GM23338 (cell line): ENCODE measurements at regions not wholly inside any gene's neighbourhood (a gene's known extent, or its start where the extent isn't known, plus 50 kb on each side); places are given as distances from the start of the nearest gene placed in this dataset.

ENCODE experiments used
- ATAC-seq: fragments of 200-7000 bp; cut with Tn5 transposase; 3 replicates; pipeline ENCODE4 v1.9.1; 2020
- DNase-seq: peaks from one replicate; pipeline ENCODE4 v3.0.0-alpha.2; 2015; ENCODE audit warnings: low spot score
- H2AFZ ChIP-seq: fragments of 200-600 bp; sonication (generic); 2 replicates; pipeline ENCODE4 v1.8.0; 2016; ENCODE audit warnings: antibody characterized with exemption, mild to moderate bottlenecking, moderate library complexity
- H3F3A ChIP-seq: fragments of 200-600 bp; sonication (generic); replicated peaks from 2 replicates; pipeline ENCODE4 v1.8.0; 2017; ENCODE audit warnings: antibody characterized with exemption, mixed run types, low read depth
- H3K27ac ChIP-seq: fragments of 200-600 bp; sonication (generic); 2 replicates; pipeline ENCODE4 v1.6.1; 2016; ENCODE audit warnings: low read depth
- H3K27me3 ChIP-seq: fragments of 200-600 bp; sonication (generic); 2 replicates; pipeline ENCODE4 v1.8.0; 2016; ENCODE audit warnings: mild to moderate bottlenecking, mixed run types, moderate library complexity; ENCODE audit not compliant: insufficient read depth
- H3K36me3 ChIP-seq: fragments of 200-600 bp; sonication (generic); 2 replicates; pipeline ENCODE4 v1.8.0; 2016; ENCODE audit warnings: mild to moderate bottlenecking; ENCODE audit not compliant: insufficient read depth
- H3K4me1 ChIP-seq: fragments of 200-600 bp; sonication (generic); 2 replicates; pipeline ENCODE4 v1.8.0; 2016; ENCODE audit warnings: mild to moderate bottlenecking, moderate library complexity; ENCODE audit not compliant: insufficient read depth
- H3K4me2 ChIP-seq: fragments of 200-600 bp; sonication (generic); 2 replicates; pipeline ENCODE4 v1.7.1; 2017; ENCODE audit warnings: mixed run types
- H3K4me3 ChIP-seq: fragments of 200-600 bp; sonication (generic); 2 replicates; pipeline ENCODE4 v1.6.1; 2016; ENCODE audit warnings: mixed run types
- H3K79me2 ChIP-seq: fragments of 200-600 bp; sonication (generic); replicated peaks from 2 replicates; pipeline ENCODE4 v1.8.0; 2017; ENCODE audit warnings: mild to moderate bottlenecking; ENCODE audit not compliant: insufficient read depth
- H3K9me2 ChIP-seq: fragments of 200-600 bp; sonication (generic); 2 replicates; pipeline ENCODE4 v1.8.0; 2017; ENCODE audit not compliant: insufficient read depth
- H4K20me1 ChIP-seq: fragments of 200-600 bp; sonication (generic); replicated peaks from 2 replicates; pipeline ENCODE4 v1.8.0; 2017; ENCODE audit warnings: mild to moderate bottlenecking; ENCODE audit not compliant: insufficient read depth
- H3K27ac Mint-ChIP-seq: 2 replicates; pipeline ENCODE4 v1.8.0; 2020; ENCODE audit warnings: inconsistent platforms, mild to moderate bottlenecking, moderate library complexity, mixed read lengths
- H3K27me3 Mint-ChIP-seq: 3 replicates; pipeline ENCODE4 v1.8.0; 2022; ENCODE audit warnings: low read depth, mild to moderate bottlenecking, moderate library complexity, mixed read lengths, inconsistent platforms; ENCODE audit not compliant: insufficient read depth, poor library complexity
- H3K36me3 Mint-ChIP-seq: 3 replicates; pipeline ENCODE4 v1.8.0; 2021; ENCODE audit warnings: low read depth, mild to moderate bottlenecking, inconsistent platforms, moderate library complexity, mixed read lengths
- H3K4me1 Mint-ChIP-seq: 3 replicates; pipeline ENCODE4 v1.8.0; 2020; ENCODE audit warnings: mild to moderate bottlenecking, inconsistent platforms, mixed read lengths
- H3K4me3 Mint-ChIP-seq: 3 replicates; pipeline ENCODE4 v1.8.0; 2021; ENCODE audit warnings: moderate library complexity, mild to moderate bottlenecking, inconsistent platforms, mixed read lengths
- H3K9me3 Mint-ChIP-seq: 3 replicates; pipeline ENCODE4 v1.8.0; 2020; ENCODE audit warnings: moderate library complexity, mild to moderate bottlenecking, inconsistent platforms, mixed read lengths
- CREB1 ChIP-seq: fragments of 250-450 bp; sonication (Bioruptor Pico); IDR thresholded peaks from 2 replicates; pipeline ENCODE4 v1.5.0; 2020; ENCODE audit warnings: low read depth, mild to moderate bottlenecking, moderate library complexity
- EZH2 ChIP-seq: fragments of 200-600 bp; sonication (generic); IDR thresholded peaks from one replicate; pipeline ENCODE4 v1.8.0; 2017; ENCODE audit warnings: antibody characterized with exemption, mild to moderate bottlenecking, low read depth; ENCODE audit not compliant: unreplicated experiment
- EZH2phosphoT487 ChIP-seq: fragments of 200-600 bp; sonication (generic); IDR thresholded peaks from one replicate; pipeline ENCODE4 v1.8.1; 2018; ENCODE audit warnings: antibody characterized with exemption; ENCODE audit not compliant: unreplicated experiment
- JUNB ChIP-seq: IDR thresholded peaks from one replicate; pipeline ENCODE4 v1.6.1; 2016; ENCODE audit warnings: antibody characterized with exemption; ENCODE audit not compliant: unreplicated experiment
- POLR2AphosphoS5 ChIP-seq: IDR thresholded peaks from 2 replicates; pipeline ENCODE4 v1.6.1; 2016; ENCODE audit warnings: antibody characterized with exemption, low read depth
- STAT1 ChIP-seq: IDR thresholded peaks from one replicate; pipeline ENCODE4 v1.6.1; 2016; ENCODE audit warnings: antibody characterized with exemption; ENCODE audit not compliant: unreplicated experiment
- ZNF114 ChIP-seq: fragments of 250-450 bp; sonication (Bioruptor Pico); IDR thresholded peaks from 2 replicates; pipeline ENCODE4 v1.5.0; 2020; ENCODE audit warnings: mild to moderate bottlenecking, moderate library complexity
- ZNF331 ChIP-seq: fragments of 250-450 bp; sonication (Bioruptor Pico); IDR thresholded peaks from 2 replicates; pipeline ENCODE4 v1.5.0; 2020; ENCODE audit warnings: low read depth, mild to moderate bottlenecking, moderate library complexity
- TF ChIP-seq, protein P1 (sequence below): IDR thresholded peaks from 2 replicates; pipeline ENCODE4 v1.6.1; 2016; ENCODE audit warnings: antibody characterized with exemption
- TF ChIP-seq, protein P2 (sequence below): IDR thresholded peaks from one replicate; pipeline ENCODE4 v1.6.1; 2018; ENCODE audit warnings: antibody characterized with exemption; ENCODE audit not compliant: unreplicated experiment
- TF ChIP-seq, protein P3 (sequence below), 2 experiments: fragments of 200-600 bp in 1 of 2; sonication (generic) in 1 of 2; conservative IDR thresholded peaks; 2 replicates each; pipeline versions ENCODE4 v1.5.1 to v1.6.1; 2016 to 2017; ENCODE audit warnings: antibody characterized with exemption in 2 of 2, low read depth in 2 of 2, mild to moderate bottlenecking in 2 of 2, moderate library complexity in 1 of 2
- TF ChIP-seq, protein P4 (sequence below): fragments of 250-450 bp; sonication (Bioruptor Pico); IDR thresholded peaks from 2 replicates; pipeline ENCODE4 v1.5.0; 2020; ENCODE audit warnings: mild to moderate bottlenecking, moderate library complexity

DNA sequence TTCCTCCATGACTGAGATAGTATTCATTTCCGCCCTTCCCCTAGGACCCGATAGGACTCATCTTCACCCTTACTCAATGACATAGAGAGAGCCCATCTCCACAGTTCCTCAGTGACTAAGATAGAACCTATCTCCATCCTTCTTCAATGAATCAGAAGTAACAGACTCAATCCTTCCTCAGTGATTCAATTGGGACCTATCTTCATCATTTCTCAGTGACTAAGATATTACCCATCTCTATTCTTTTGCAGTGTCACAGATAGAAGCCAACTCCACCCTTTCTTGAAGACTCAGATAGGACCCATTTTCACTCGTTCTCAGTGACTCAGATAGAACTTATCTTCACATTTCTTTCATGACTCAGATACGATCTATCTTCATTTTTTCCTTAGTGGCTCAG, 164.6 kb downstream of the FBXO4 start:
- 0 out of 3 replicates have a peak, but pooled peaks cover 3% of the 10 kb centered on the region for H3K36me3 Mint-ChIP-seq
- H3K4me1 ChIP-seq = no peaks in the 10 kb centered on the region
- H3K4me3 Mint-ChIP-seq = no peak overlapping the region
- DNase-seq = no peak
- no peak overlapping the region for H3K27ac Mint-ChIP-seq
- H3K9me2 ChIP-seq = peaks cover 11% of the 10 kb centered on the region; the same call in 1 of the 2 replicates
- no peaks in the 10 kb centered on the region for H3K36me3 ChIP-seq
- no peak overlapping the region for H3K27ac ChIP-seq
- no peaks in the 10 kb centered on the region for H3K27me3 ChIP-seq
- H4K20me1 ChIP-seq = no peaks in the 10 kb centered on the region
- H3K4me1 Mint-ChIP-seq = no peaks in the 10 kb centered on the region
- no peak overlapping the region for H2AFZ ChIP-seq
- H3K4me3 ChIP-seq = no peak overlapping the region
- TF ChIP-seq CREB1 (CRISPR knock-in tag) (no peak), STAT1 (no peak), JUNB (no peak), EZH2phosphoT487 (no peak), ZNF331 (no peak), ZNF114 (CRISPR knock-in tag) (no peak), EZH2 (no peak), POLR2AphosphoS5 (no peak)
- TF ChIP-seq, protein P1, sequence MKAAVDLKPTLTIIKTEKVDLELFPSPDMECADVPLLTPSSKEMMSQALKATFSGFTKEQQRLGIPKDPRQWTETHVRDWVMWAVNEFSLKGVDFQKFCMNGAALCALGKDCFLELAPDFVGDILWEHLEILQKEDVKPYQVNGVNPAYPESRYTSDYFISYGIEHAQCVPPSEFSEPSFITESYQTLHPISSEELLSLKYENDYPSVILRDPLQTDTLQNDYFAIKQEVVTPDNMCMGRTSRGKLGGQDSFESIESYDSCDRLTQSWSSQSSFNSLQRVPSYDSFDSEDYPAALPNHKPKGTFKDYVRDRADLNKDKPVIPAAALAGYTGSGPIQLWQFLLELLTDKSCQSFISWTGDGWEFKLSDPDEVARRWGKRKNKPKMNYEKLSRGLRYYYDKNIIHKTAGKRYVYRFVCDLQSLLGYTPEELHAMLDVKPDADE = no peak
- TF ChIP-seq, protein P2, sequence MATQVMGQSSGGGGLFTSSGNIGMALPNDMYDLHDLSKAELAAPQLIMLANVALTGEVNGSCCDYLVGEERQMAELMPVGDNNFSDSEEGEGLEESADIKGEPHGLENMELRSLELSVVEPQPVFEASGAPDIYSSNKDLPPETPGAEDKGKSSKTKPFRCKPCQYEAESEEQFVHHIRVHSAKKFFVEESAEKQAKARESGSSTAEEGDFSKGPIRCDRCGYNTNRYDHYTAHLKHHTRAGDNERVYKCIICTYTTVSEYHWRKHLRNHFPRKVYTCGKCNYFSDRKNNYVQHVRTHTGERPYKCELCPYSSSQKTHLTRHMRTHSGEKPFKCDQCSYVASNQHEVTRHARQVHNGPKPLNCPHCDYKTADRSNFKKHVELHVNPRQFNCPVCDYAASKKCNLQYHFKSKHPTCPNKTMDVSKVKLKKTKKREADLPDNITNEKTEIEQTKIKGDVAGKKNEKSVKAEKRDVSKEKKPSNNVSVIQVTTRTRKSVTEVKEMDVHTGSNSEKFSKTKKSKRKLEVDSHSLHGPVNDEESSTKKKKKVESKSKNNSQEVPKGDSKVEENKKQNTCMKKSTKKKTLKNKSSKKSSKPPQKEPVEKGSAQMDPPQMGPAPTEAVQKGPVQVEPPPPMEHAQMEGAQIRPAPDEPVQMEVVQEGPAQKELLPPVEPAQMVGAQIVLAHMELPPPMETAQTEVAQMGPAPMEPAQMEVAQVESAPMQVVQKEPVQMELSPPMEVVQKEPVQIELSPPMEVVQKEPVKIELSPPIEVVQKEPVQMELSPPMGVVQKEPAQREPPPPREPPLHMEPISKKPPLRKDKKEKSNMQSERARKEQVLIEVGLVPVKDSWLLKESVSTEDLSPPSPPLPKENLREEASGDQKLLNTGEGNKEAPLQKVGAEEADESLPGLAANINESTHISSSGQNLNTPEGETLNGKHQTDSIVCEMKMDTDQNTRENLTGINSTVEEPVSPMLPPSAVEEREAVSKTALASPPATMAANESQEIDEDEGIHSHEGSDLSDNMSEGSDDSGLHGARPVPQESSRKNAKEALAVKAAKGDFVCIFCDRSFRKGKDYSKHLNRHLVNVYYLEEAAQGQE = no peak
- TF ChIP-seq, protein P3, sequence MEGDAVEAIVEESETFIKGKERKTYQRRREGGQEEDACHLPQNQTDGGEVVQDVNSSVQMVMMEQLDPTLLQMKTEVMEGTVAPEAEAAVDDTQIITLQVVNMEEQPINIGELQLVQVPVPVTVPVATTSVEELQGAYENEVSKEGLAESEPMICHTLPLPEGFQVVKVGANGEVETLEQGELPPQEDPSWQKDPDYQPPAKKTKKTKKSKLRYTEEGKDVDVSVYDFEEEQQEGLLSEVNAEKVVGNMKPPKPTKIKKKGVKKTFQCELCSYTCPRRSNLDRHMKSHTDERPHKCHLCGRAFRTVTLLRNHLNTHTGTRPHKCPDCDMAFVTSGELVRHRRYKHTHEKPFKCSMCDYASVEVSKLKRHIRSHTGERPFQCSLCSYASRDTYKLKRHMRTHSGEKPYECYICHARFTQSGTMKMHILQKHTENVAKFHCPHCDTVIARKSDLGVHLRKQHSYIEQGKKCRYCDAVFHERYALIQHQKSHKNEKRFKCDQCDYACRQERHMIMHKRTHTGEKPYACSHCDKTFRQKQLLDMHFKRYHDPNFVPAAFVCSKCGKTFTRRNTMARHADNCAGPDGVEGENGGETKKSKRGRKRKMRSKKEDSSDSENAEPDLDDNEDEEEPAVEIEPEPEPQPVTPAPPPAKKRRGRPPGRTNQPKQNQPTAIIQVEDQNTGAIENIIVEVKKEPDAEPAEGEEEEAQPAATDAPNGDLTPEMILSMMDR (conservative IDR thresholded peaks at IDR 0.05; ENCODE audit: low read depth in 2 of 2) = no peak
- TF ChIP-seq, protein P4, sequence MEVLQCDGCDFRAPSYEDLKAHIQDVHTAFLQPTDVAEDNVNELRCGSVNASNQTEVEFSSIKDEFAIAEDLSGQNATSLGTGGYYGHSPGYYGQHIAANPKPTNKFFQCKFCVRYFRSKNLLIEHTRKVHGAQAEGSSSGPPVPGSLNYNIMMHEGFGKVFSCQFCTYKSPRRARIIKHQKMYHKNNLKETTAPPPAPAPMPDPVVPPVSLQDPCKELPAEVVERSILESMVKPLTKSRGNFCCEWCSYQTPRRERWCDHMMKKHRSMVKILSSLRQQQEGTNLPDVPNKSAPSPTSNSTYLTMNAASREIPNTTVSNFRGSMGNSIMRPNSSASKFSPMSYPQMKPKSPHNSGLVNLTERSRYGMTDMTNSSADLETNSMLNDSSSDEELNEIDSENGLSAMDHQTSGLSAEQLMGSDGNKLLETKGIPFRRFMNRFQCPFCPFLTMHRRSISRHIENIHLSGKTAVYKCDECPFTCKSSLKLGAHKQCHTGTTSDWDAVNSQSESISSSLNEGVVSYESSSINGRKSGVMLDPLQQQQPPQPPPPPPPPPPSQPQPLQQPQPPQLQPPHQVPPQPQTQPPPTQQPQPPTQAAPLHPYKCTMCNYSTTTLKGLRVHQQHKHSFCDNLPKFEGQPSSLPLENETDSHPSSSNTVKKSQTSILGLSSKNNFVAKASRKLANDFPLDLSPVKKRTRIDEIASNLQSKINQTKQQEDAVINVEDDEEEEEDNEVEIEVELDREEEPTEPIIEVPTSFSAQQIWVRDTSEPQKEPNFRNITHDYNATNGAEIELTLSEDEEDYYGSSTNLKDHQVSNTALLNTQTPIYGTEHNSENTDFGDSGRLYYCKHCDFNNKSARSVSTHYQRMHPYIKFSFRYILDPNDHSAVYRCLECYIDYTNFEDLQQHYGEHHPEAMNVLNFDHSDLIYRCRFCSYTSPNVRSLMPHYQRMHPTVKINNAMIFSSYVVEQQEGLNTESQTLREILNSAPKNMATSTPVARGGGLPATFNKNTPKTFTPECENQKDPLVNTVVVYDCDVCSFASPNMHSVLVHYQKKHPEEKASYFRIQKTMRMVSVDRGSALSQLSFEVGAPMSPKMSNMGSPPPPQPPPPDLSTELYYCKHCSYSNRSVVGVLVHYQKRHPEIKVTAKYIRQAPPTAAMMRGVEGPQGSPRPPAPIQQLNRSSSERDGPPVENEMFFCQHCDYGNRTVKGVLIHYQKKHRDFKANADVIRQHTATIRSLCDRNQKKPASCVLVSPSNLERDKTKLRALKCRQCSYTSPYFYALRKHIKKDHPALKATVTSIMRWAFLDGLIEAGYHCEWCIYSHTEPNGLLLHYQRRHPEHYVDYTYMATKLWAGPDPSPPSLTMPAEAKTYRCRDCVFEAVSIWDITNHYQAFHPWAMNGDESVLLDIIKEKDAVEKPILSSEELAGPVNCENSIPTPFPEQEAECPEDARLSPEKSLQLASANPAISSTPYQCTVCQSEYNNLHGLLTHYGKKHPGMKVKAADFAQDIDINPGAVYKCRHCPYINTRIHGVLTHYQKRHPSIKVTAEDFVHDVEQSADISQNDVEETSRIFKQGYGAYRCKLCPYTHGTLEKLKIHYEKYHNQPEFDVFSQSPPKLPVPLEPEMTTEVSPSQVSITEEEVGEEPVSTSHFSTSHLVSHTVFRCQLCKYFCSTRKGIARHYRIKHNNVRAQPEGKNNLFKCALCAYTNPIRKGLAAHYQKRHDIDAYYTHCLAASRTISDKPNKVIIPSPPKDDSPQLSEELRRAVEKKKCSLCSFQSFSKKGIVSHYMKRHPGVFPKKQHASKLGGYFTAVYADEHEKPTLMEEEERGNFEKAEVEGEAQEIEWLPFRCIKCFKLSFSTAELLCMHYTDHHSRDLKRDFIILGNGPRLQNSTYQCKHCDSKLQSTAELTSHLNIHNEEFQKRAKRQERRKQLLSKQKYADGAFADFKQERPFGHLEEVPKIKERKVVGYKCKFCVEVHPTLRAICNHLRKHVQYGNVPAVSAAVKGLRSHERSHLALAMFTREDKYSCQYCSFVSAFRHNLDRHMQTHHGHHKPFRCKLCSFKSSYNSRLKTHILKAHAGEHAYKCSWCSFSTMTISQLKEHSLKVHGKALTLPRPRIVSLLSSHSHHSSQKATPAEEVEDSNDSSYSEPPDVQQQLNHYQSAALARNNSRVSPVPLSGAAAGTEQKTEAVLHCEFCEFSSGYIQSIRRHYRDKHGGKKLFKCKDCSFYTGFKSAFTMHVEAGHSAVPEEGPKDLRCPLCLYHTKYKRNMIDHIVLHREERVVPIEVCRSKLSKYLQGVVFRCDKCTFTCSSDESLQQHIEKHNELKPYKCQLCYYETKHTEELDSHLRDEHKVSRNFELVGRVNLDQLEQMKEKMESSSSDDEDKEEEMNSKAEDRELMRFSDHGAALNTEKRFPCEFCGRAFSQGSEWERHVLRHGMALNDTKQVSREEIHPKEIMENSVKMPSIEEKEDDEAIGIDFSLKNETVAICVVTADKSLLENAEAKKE (CRISPR knock-in tag) = no peak
- peaks cover 29% of the 10 kb centered on the region for H3K9me3 Mint-ChIP-seq
- no peaks in the 10 kb centered on the region for H3F3A ChIP-seq
- no peak overlapping the region for H3K4me2 ChIP-seq
- ATAC-seq = no peak
- H3K79me2 ChIP-seq = no peaks in the 10 kb centered on the region
- no peaks in the 10 kb centered on the region for H3K27me3 Mint-ChIP-seq
